HepG2 (cell line): ENCODE measurements at regions not wholly inside any gene's neighbourhood (a gene's known extent, or its start where the extent isn't known, plus 50 kb on each side); places are given as distances from the start of the nearest gene placed in this dataset.

ENCODE experiments used
- CHD4 ChIP-seq: fragments of 200-600 bp; sonication (generic); IDR thresholded peaks from 2 replicates; pipeline ENCODE4 v1.7.0; 2017; ENCODE audit warnings: mild to moderate bottlenecking, low read length, borderline replicate concordance
- IRX3 ChIP-seq: sonication (generic); formaldehyde crosslinking; IDR thresholded peaks from 2 replicates; pipeline ENCODE4 v1.8.1; 2023; ENCODE audit warnings: mild to moderate bottlenecking, low read depth, missing genetic modification reagents, borderline replicate concordance
- MATR3 ChIP-seq: sonication (generic); formaldehyde crosslinking; IDR thresholded peaks from 2 replicates; pipeline ENCODE4 v1.4.0; 2020; ENCODE audit warnings: missing genetic modification reagents
- MTERF4 ChIP-seq: sonication (generic); formaldehyde crosslinking; IDR thresholded peaks from 2 replicates; pipeline ENCODE4 v1.8.0; 2023; ENCODE audit warnings: mild to moderate bottlenecking, missing genetic modification reagents
- MXD1 ChIP-seq: sonication (generic); formaldehyde crosslinking; IDR thresholded peaks from 2 replicates; pipeline ENCODE4 v1.4.0; 2020; ENCODE audit warnings: mild to moderate bottlenecking, missing genetic modification reagents
- NFIC ChIP-seq: IDR thresholded peaks from 2 replicates; pipeline ENCODE4 v1.6.1; 2012; ENCODE audit warnings: mild to moderate bottlenecking, low read length, inconsistent platforms
- RNF219 ChIP-seq: sonication (generic); formaldehyde crosslinking; IDR thresholded peaks from 2 replicates; pipeline ENCODE4 v1.5.0; 2020; ENCODE audit warnings: mild to moderate bottlenecking, missing genetic modification reagents
- SIN3B ChIP-seq: fragments of 150-350 bp; IDR thresholded peaks from 2 replicates; pipeline ENCODE4 v1.6.1; 2014; ENCODE audit warnings: low read length
- ZNF772 ChIP-seq: sonication (generic); formaldehyde crosslinking; IDR thresholded peaks from 2 replicates; pipeline ENCODE4 v1.5.0; 2020; ENCODE audit warnings: mild to moderate bottlenecking, missing genetic modification reagents
- ZSCAN31 ChIP-seq: sonication (generic); formaldehyde crosslinking; IDR thresholded peaks from 2 replicates; pipeline ENCODE4 v1.5.0; 2020; ENCODE audit warnings: low read depth, mild to moderate bottlenecking, missing genetic modification reagents
- TF ChIP-seq, protein P1 (sequence below): sonication (generic); formaldehyde crosslinking; IDR thresholded peaks from 2 replicates; pipeline ENCODE4 v1.8.0; 2022; ENCODE audit warnings: missing genetic modification reagents, mild to moderate bottlenecking, inconsistent platforms, borderline replicate concordance
- TF ChIP-seq, protein P2 (sequence below): IDR thresholded peaks from 2 replicates; pipeline ENCODE4 v1.6.1; 2016; ENCODE audit warnings: missing genetic modification reagents, missing compliant biosample characterization

DNA sequence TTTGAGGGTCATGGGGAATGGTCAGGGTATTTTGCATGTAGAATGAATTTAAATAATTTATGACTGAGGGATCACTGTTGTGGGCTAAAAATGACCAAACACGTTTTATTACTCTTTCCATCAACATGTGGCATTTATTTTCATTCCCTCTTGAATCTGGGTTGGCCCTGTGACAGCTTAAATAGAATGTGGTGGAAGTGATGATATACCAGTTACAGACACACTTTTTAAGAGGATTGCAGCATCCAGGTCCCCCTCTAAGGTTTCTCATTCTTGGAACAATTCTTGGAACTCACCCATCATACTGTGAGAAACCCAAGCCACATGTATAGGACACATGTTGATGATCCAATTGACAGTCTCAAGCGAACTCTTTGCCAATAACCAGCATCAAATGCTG, 272.4 kb downstream of the ETV1 start (continued):
- TF ChIP-seq SIN3B: no peak
- no peak for TF ChIP-seq CHD4
- TF ChIP-seq NFIC: no peak
- TF ChIP-seq, protein P1, sequence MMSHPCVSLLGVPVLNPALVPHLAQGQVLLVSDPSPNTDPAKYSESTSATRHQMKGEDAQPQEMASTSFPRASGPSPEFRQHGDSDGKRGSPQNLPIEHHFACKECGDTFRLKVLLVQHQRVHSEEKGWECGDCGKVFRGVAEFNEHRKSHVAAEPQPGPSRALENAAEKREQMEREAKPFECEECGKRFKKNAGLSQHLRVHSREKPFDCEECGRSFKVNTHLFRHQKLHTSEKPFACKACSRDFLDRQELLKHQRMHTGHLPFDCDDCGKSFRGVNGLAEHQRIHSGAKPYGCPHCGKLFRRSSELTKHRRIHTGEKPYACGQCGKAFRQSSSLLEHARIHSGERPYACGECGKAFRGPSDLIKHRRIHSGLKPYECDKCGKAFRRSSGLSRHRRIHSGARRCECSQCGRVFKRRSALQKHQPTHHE (CRISPR knock-in tag): no peak
- TF ChIP-seq ZNF772 (CRISPR knock-in tag): no peak
- TF ChIP-seq MXD1 (CRISPR knock-in tag): no peak
- TF ChIP-seq MTERF4 (CRISPR knock-in tag): no peak
- no peak for TF ChIP-seq ZSCAN31 (CRISPR knock-in tag)
- TF ChIP-seq RNF219 (CRISPR knock-in tag): no peak
- TF ChIP-seq IRX3 (CRISPR knock-in tag): no peak
- no peak for TF ChIP-seq MATR3
- TF ChIP-seq, protein P2, sequence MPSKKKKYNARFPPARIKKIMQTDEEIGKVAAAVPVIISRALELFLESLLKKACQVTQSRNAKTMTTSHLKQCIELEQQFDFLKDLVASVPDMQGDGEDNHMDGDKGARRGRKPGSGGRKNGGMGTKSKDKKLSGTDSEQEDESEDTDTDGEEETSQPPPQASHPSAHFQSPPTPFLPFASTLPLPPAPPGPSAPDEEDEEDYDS (CRISPR knock-in tag): no peak
